Heart left ventricle (tissue), 16 donors: ENCODE measurements at regions not wholly inside any gene's neighbourhood (a gene's known extent, or its start where the extent isn't known, plus 50 kb on each side); places are given as distances from the start of the nearest gene placed in this dataset.

Experiments
- ATAC-seq, 4 donors: fragments of 200-7000 bp; cut with Tn5 transposase; one replicate each; pipeline ENCODE4 v1.9.1; 2020 to 2022; ENCODE audit warnings: moderate library complexity in 4 of 4, mild to moderate bottlenecking in 3 of 4, moderate number of reproducible peaks in 1 of 4
- DNase-seq, 5 donors: peaks; one replicate each; pipeline ENCODE4 v3.0.0-alpha.2; 2020
- H3K27ac ChIP-seq, 12 donors: fragments of 200-600 bp; sonication (generic) in 4 of 12; one replicate each; pipeline versions ENCODE4 v1.5.0 to v1.8.0; 2016 to 2022; ENCODE audit warnings: mild to moderate bottlenecking in 2 of 12
- H3K27me3 ChIP-seq, 9 donors: fragments of 200-600 bp; sonication (generic) in 2 of 9; one replicate each; pipeline versions ENCODE4 v1.5.1 to v1.8.0; 2016 to 2022; ENCODE audit warnings: mild to moderate bottlenecking in 3 of 9
- H3K36me3 ChIP-seq, 9 donors: fragments of 200-600 bp; sonication (generic) in 2 of 9; one replicate each; pipeline versions ENCODE4 v1.5.0 to v1.8.0; 2018 to 2022; ENCODE audit warnings: mild to moderate bottlenecking in 2 of 9
- H3K4me1 ChIP-seq, 12 donors: fragments of 200-600 bp; sonication (generic) in 4 of 12; one replicate each; pipeline versions ENCODE4 v1.5.0 to v1.8.0; 2016 to 2022; ENCODE audit warnings: mild to moderate bottlenecking in 3 of 12
- H3K4me3 ChIP-seq, 12 donors: fragments of 200-600 bp; sonication (generic) in 4 of 12; one replicate each; pipeline versions ENCODE4 v1.5.0 to v1.8.0; 2017 to 2022; ENCODE audit warnings: mild to moderate bottlenecking in 9 of 12, moderate library complexity in 4 of 12
- H3K9me3 ChIP-seq, 12 donors: fragments of 200-600 bp; sonication (generic) in 4 of 12; one replicate each; pipeline versions ENCODE4 v1.5.0 to v1.8.0; 2016 to 2022; ENCODE audit warnings: mild to moderate bottlenecking in 1 of 12
- POLR2A ChIP-seq, 2 donors: fragments of 450-650 bp; IDR thresholded peaks; one replicate each; pipeline ENCODE4 v1.6.1; 2017; ENCODE audit warnings: antibody characterized with exemption in 2 of 2, mild to moderate bottlenecking in 2 of 2, moderate library complexity in 2 of 2
- WGBS, 4 donors: extraction: QIAGEN DNeasy Blood & Tissue Kit in 2 of 4; methylation state at CpG; one replicate each; pipeline versions ENCODE4 v1.1.5 to v1.1.7; 2013 to 2018; 5-methylcytosine and 5-hydroxymethylcytosine counted together
- intact Hi-C, 10 donors: fragments of 100-400 bp; cut with DNase I; formaldehyde crosslinking; loops; one replicate each; pipeline versions ENCODE4 v1.11.1 to v1.14.2; 2022
- TF ChIP-seq, protein P1 (sequence below), 12 donors: fragments of 200-600 bp; sonication (generic) in 4 of 12; IDR thresholded peaks; one replicate each; pipeline versions ENCODE4 v1.5.0 to v1.8.0; 2018 to 2022; ENCODE audit warnings: antibody characterized with exemption in 12 of 12, mild to moderate bottlenecking in 5 of 12
- donor health status: ischemic (EF 13 %, LVEDD 7.1; RV severe dilation, severe dysfunction).
- donor health status: healthy with polysubstance abuse.
- donor health status: DM: no; HTN: yes; CAD: no.
- donor health status: DM: no; HTN: no; CAD: no.
- donor health status: ischemic (EF 25% LVEDD 6.9; RV normal size, moderate dysfunction).
- donor health status: ischemic (EF 25% LVEDD 5.7; RV mildly dilated, moderate dysfunction).
- donor health status: healthy.
- donor health status: DM: yes; HTN: yes; CAD: no.
- donor health status: ischemic (EF 35%, LVEDD 5.7; RV mildly dilated, moderate dysfunction).
- donor health status: nonischemic (EF 11% LVEDD 7.7; RV severe dilation, severe dysfunction).
- donor health status: DM: yes; HTN: yes; CAD: no.
- donor health status: PGD.
- donor health status: ischemic (EF 29% LVEDD 5.4; RV normal size, mild dysfunction).
- donor health status: nonischemic (EF 23%, LVEDD 6.1; RV moderate dilation, normal function).

DNA sequence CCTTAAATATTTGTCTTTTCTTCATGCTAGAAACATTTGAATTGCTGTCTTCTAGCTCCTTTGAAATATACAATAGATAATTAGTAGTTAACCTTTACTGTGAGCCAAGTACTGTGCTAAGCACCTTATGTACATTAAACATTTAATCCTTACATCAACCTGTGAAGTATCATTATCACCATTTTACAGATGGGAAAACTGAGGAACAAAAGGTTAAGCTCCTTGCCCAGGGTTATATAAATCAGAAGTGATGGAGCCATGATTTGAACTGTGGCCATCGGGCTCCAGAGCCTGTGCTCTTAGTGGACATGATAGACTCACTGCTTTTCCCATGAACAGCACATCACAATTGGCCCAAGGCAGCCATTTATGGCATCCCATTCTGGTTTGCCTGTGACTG, 140.9 kb downstream of the UNC5CL start:
- Histone ChIP-seq H3K27me3 (no peaks in the 10 kb centered on the region), H3K9me3 (no peaks in the 10 kb centered on the region), H3K36me3 (no peaks in the 10 kb centered on the region), H3K4me3 (no peak overlapping the region), H3K27ac (peak overlapping the region in 8 of 12 donors; percentile 23 to 90 (median 87)), H3K4me1 (peaks cover 0 to 62% (median 27%) of the 10 kb centered on the region in 12 donors)
- TF ChIP-seq POLR2A (IDR thresholded peaks at IDR 0.05): no peak
- TF ChIP-seq, protein P1, sequence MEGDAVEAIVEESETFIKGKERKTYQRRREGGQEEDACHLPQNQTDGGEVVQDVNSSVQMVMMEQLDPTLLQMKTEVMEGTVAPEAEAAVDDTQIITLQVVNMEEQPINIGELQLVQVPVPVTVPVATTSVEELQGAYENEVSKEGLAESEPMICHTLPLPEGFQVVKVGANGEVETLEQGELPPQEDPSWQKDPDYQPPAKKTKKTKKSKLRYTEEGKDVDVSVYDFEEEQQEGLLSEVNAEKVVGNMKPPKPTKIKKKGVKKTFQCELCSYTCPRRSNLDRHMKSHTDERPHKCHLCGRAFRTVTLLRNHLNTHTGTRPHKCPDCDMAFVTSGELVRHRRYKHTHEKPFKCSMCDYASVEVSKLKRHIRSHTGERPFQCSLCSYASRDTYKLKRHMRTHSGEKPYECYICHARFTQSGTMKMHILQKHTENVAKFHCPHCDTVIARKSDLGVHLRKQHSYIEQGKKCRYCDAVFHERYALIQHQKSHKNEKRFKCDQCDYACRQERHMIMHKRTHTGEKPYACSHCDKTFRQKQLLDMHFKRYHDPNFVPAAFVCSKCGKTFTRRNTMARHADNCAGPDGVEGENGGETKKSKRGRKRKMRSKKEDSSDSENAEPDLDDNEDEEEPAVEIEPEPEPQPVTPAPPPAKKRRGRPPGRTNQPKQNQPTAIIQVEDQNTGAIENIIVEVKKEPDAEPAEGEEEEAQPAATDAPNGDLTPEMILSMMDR (IDR thresholded peaks at IDR 0.05): no peak
- intact Hi-C loops: loop anchor here in 7 of 10 donors (5.0 to 10.0 kb wide), 6 partner anchors 104 to 169 kb away; no protein-coding TSS in a partner anchor
- ATAC-seq (no peak), DNase-seq (no peak)
- WGBS, 4 donors: 84 to 100% (median 95%) methylated on average over 1 of the region's 1 CpG

DNA sequence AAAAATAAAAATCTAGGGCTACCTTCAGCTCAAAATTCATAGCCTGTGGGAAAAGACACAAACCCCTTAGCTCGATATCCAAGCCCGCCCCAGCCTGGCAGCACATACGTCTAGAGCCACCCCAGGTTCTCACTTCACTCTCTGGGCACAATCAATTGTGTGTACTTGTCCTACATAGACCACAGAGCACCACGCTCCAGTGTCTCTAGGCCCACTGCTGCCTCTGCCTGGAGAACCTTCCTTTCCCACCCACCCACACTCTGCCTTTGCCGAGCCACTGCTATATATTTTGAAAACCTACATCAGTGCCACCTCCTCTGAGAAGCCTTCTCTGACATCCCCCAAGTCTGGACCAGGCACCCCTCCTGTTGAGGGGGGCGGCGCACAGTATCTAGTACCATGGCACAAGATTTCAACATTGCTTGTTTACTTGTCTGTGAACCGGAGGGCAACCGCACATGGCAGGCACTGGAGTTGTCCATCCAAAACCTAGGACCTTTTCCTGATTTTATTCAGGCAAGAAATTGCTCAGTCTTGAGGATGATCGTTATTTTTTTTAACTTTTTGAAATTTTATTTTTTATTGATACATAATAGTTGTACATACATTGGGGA, 141.5 kb downstream of the UNC5CL start:
- no peaks in the 10 kb centered on the region for H3K9me3 ChIP-seq
- H3K4me1 ChIP-seq: peaks cover 0 to 59% (median 27%) of the 10 kb centered on the region in 12 donors
- DNase-seq: no peak
- intact Hi-C loops: loop anchor here in 8 of 10 donors (2.0 to 10.0 kb wide), 7 partner anchors 105 to 170 kb away; no protein-coding TSS in a partner anchor
- no peaks in the 10 kb centered on the region for H3K27me3 ChIP-seq
- no peak for ATAC-seq
- H3K27ac ChIP-seq: peak overlapping the region in 7 of 12 donors; percentile 22 to 86 (median 47)
- no peaks in the 10 kb centered on the region for H3K36me3 ChIP-seq
- WGBS, 4 donors: 85 to 95% (median 94%) methylated on average over 10 of the region's 10 CpGs
- no peak for TF ChIP-seq POLR2A (IDR thresholded peaks at IDR 0.05)
- TF ChIP-seq, protein P1 (IDR thresholded peaks at IDR 0.05): no peak
- H3K4me3 ChIP-seq: no peak overlapping the region

DNA sequence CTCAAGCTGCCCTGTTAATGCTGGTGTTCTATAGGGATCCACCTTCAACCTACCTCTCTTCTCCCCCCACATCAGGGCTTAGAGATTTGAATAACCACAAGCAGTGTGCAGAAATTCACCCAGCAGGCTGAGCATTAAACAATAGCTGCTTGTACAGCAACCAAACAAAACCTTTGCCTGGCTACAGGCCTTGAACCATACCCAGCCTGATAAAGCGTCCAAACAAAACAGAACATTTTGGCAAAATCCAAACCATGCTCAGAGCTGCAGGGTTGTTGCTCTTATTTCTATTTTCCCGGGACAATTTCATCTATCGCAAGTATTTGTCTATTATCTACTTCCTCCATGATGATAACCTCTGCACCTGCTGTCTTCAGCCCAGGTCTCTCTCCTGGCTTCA, 142.3 kb downstream of the UNC5CL start:
- Histone ChIP-seq H3K9me3 (no peaks in the 10 kb centered on the region), H3K4me3 (no peak overlapping the region), H3K27me3 (no peaks in the 10 kb centered on the region), H3K36me3 (no peaks in the 10 kb centered on the region), H3K27ac (peak overlapping the region in 8 of 12 donors; percentile 10 to 75 (median 51)), H3K4me1 (peaks cover 0 to 51% (median 22%) of the 10 kb centered on the region in 12 donors)
- TF ChIP-seq POLR2A (IDR thresholded peaks at IDR 0.05): no peak
- TF ChIP-seq, protein P1 (IDR thresholded peaks at IDR 0.05): no peak
- no peak for DNase-seq
- ATAC-seq: no peak
- intact Hi-C loops: loop anchor here in 8 of 10 donors (1.0 to 10.0 kb wide), 8 partner anchors 16 to 171 kb away; no protein-coding TSS in a partner anchor
- 58 to 78% (median 58%) methylated on average over 3 of the region's 3 CpGs for WGBS, 4 donors

DNA sequence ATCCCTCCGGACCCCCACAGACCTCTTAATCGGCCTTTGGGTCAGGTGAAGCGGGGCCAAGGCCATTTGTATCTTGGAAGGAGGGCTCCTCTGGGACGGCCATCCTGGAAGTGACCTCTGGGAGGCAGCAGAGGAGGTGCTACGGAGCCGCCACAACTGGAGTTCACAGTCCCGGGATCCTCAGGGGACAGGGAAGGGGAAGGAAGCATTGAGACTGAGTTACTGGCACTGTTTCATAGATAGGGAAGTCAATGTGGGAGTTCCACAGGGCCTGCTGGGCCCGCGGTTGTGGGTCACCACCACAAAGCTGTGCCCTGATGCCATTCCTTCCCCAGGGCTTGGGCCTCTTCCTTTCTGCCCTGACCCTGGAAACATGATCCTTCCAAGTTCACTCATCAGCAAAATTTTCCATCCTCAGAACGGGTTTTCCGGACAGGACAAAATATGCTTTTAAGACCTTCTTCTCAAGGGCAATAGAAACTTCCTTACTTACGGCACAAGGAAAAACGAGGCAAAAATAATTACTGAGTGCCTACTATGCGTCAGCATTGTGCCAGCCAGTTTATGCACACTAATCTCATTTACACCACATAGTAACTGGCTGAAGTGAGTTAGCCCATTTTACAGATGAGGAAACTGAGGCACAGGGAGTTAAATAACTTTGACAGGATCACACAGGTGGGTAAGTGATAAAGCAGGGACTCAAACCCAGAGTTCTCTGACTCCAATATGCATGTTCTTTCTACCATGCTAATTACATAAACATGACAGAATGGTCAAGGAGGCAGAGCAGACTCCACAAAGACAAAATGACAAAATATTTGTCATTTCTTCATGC, 143.8 kb downstream of the UNC5CL start:
- TF ChIP-seq, protein P1 (IDR thresholded peaks at IDR 0.05): peak; percentile 22 to 71 (median 56)
- TF ChIP-seq POLR2A (IDR thresholded peaks at IDR 0.05): no peak
- H3K4me1 ChIP-seq: peaks cover 0 to 39% (median 16%) of the 10 kb centered on the region in 12 donors
- no peaks in the 10 kb centered on the region for H3K36me3 ChIP-seq
- H3K4me3 ChIP-seq: no peak overlapping the region
- no peaks in the 10 kb centered on the region for H3K27me3 ChIP-seq
- DNase-seq (peak; percentile 47 to 73 (median 65)), ATAC-seq (peak; percentile 45 to 88 (median 82))
- intact Hi-C loops: loop anchor here (2.0 to 10.0 kb wide), 10 partner anchors 18 to 172 kb away; no protein-coding TSS in a partner anchor
- H3K27ac ChIP-seq: peak overlapping the region in 7 of 12 donors; percentile 32 to 75 (median 55)
- 28 to 43% (median 37%) methylated on average over 14 of the region's 14 CpGs for WGBS, 4 donors
- no peaks in the 10 kb centered on the region for H3K9me3 ChIP-seq
